Psoas muscle (tissue), 7 donors: ENCODE measurements at regions not wholly inside any gene's neighbourhood (a gene's known extent, or its start where the extent isn't known, plus 50 kb on each side); places are given as distances from the start of the nearest gene placed in this dataset.

ENCODE experiments used
- ATAC-seq, 4 donors: fragments of 200-7000 bp; cut with Tn5 transposase; one replicate each; pipeline ENCODE4 v1.9.1; 2020; ENCODE audit warnings: moderate library complexity in 3 of 4, mild to moderate bottlenecking in 2 of 4
- DNase-seq, 2 donors: peaks; one replicate each; pipeline ENCODE4 v3.0.0-alpha.2; 2020
- H3K27ac ChIP-seq: fragments of 200-600 bp; one replicate; pipeline ENCODE4 v1.8.0; 2022
- H3K27me3 ChIP-seq, 3 donors: fragments of 200-600 bp in 1 of 3; one replicate each; pipeline versions ENCODE4 v1.6.1 to v1.8.0; 2013 to 2022; ENCODE audit warnings: low read length in 2 of 3, mild to moderate bottlenecking in 2 of 3, moderate library complexity in 1 of 3; ENCODE audit not compliant: insufficient read depth in 3 of 3
- H3K36me3 ChIP-seq, 2 donors: fragments of 200-600 bp in 1 of 2; one replicate each; pipeline versions ENCODE4 v1.6.1 to v1.8.0; 2013 to 2022; ENCODE audit warnings: low read depth in 1 of 2, mild to moderate bottlenecking in 1 of 2, moderate library complexity in 1 of 2; ENCODE audit not compliant: insufficient read depth in 1 of 2
- H3K4me1 ChIP-seq: fragments of 200-600 bp; one replicate; pipeline ENCODE4 v1.8.0; 2022
- H3K4me3 ChIP-seq: fragments of 200-600 bp; one replicate; pipeline ENCODE4 v1.8.0; 2022; ENCODE audit warnings: mild to moderate bottlenecking
- H3K9me3 ChIP-seq: fragments of 200-600 bp; one replicate; pipeline ENCODE4 v1.8.0; 2022
- WGBS, 3 donors: extraction: QIAGEN DNeasy Blood & Tissue Kit; methylation state at CpG; one replicate each; pipeline versions ENCODE4 v1.1.6 to v1.1.7; 2013; 5-methylcytosine and 5-hydroxymethylcytosine counted together
- intact Hi-C, 2 donors: fragments of 100-400 bp; cut with DNase I; formaldehyde crosslinking; loops; one replicate each; pipeline versions ENCODE4 v1.11.0 to v1.14.2; 2022
- TF ChIP-seq, protein P1 (sequence below): fragments of 200-600 bp; IDR thresholded peaks from one replicate; pipeline ENCODE4 v1.8.0; 2022; ENCODE audit warnings: antibody characterized with exemption
- donor health status: healthy with polysubstance abuse.
- donor health status: DM: no; HTN: no; CAD: no; lungs with moderate emphysema.
- donor health status: Bipolar disorder and iron deficiency.
- donor health status: healthy.
- donor health status: DM: yes; HTN: yes; CAD: no.
- donor health status: DM: no; HTN: no; CAD: no.
- donor health status: DM: yes; HTN: yes; CAD: no.

DNA sequence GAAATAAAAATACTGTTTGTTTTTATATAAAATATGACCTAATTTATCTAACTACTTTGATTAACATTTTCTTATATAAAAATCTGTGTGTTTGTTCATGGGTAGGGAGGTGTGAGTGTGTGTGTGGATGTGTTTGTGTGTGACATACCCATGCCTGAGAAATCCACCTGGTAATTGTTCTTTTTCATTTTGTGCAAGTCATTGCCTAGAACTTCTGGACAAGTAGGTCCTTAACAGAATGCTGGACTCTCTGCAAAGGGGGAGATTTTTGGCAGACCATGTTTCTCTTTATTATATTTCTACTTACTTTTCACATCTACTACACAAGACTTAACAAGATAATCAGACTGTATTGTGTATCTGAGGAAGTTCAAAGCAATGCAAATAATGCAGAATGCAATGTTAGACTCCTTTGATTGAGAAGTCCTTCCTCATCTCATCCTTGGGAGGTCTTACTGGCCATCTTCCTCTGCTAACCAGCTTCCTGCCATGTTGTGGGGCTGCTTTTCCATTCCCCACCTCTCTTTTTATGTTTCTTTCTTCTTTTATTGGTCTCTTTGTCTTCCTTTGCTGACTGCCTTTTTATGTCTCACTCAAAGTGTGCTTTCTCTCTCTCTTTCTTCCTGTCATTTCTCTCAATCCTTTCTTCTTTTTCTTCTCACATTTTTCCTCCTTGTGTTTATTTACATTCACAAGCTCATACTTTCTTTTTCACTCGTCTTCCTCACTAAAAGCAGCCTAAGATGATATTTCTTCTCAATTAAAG, 1017.0 kb upstream of the CNTN5 start:
- 38 to 59% (median 48%) methylated on average over 1 of the region's 1 CpG for WGBS, 3 donors
- TF ChIP-seq, protein P1, sequence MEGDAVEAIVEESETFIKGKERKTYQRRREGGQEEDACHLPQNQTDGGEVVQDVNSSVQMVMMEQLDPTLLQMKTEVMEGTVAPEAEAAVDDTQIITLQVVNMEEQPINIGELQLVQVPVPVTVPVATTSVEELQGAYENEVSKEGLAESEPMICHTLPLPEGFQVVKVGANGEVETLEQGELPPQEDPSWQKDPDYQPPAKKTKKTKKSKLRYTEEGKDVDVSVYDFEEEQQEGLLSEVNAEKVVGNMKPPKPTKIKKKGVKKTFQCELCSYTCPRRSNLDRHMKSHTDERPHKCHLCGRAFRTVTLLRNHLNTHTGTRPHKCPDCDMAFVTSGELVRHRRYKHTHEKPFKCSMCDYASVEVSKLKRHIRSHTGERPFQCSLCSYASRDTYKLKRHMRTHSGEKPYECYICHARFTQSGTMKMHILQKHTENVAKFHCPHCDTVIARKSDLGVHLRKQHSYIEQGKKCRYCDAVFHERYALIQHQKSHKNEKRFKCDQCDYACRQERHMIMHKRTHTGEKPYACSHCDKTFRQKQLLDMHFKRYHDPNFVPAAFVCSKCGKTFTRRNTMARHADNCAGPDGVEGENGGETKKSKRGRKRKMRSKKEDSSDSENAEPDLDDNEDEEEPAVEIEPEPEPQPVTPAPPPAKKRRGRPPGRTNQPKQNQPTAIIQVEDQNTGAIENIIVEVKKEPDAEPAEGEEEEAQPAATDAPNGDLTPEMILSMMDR: no peak
- DNase-seq: no peak
- no peaks in the 10 kb centered on the region for H3K4me1 ChIP-seq
- no peak for ATAC-seq
- H3K9me3 ChIP-seq: no peaks in the 10 kb centered on the region
- intact Hi-C loops: no loop called here
- H3K4me3 ChIP-seq: no peak overlapping the region
- H3K27me3 ChIP-seq: no peaks in the 10 kb centered on the region
- no peak overlapping the region for H3K27ac ChIP-seq
- no peaks in the 10 kb centered on the region for H3K36me3 ChIP-seq

GRCh38 chr11:98007072-98007471, 1013.7 kb upstream of the CNTN5 start:
- H3K4me1 ChIP-seq: no peaks in the 10 kb centered on the region
- TF ChIP-seq, protein P1: no peak
- DNase-seq: no peak
- H3K27me3 ChIP-seq: no peaks in the 10 kb centered on the region
- H3K4me3 ChIP-seq: no peak overlapping the region
- ATAC-seq: no peak
- intact Hi-C loops: no loop called here
- no peaks in the 10 kb centered on the region for H3K9me3 ChIP-seq
- no peaks in the 10 kb centered on the region for H3K36me3 ChIP-seq
- WGBS, 3 donors: 91 to 94% (median 94%) methylated on average over 2 of the region's 2 CpGs
- H3K27ac ChIP-seq: no peak overlapping the region

DNA sequence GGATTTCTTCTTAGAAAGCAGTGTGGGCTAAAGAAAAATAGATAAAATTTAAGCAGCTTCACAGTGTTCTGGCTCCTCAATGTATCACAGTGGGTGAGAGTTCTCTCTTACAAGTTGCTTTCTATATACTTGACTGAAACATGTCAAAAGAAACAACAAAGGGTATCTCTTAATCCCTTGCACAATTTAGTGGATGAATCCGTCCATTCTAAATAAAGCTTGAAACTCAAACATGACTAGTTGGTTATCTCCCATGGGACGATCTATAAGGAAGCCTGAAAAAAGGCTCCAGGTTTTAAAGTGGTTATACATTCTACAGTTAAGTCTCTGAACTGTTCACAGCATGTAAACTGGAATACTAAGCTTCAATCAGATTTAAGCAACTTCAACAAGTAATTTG, 993.1 kb upstream of the CNTN5 start:
- no peak for DNase-seq
- Histone ChIP-seq H3K27me3 (no peaks in the 10 kb centered on the region), H3K9me3 (no peaks in the 10 kb centered on the region), H3K27ac (no peak overlapping the region), H3K36me3 (no peaks in the 10 kb centered on the region), H3K4me1 (no peaks in the 10 kb centered on the region), H3K4me3 (no peak overlapping the region)
- intact Hi-C loops: no loop called here
- TF ChIP-seq, protein P1: no peak
- 60 to 70% (median 62%) methylated on average over 2 of the region's 2 CpGs for WGBS, 3 donors
- no peak for ATAC-seq

GRCh38 chr11:98029832-98030231, 990.9 kb upstream of the CNTN5 start:
- H3K4me3 ChIP-seq: no peak overlapping the region
- intact Hi-C loops: no loop called here
- no peaks in the 10 kb centered on the region for H3K27me3 ChIP-seq
- no peak for DNase-seq
- no peak for ATAC-seq
- 62 to 86% (median 70%) methylated on average over 1 of the region's 1 CpG for WGBS, 3 donors
- H3K27ac ChIP-seq: no peak overlapping the region
- H3K4me1 ChIP-seq: no peaks in the 10 kb centered on the region
- H3K9me3 ChIP-seq: no peaks in the 10 kb centered on the region
- no peaks in the 10 kb centered on the region for H3K36me3 ChIP-seq
- TF ChIP-seq, protein P1: no peak

- intact Hi-C loops: no loop called here
- 70 to 75% (median 73%) methylated on average over 5 of the region's 5 CpGs for WGBS, 3 donors
- TF ChIP-seq, protein P1: no peak
- H3K4me1 ChIP-seq: no peaks in the 10 kb centered on the region
- H3K27ac ChIP-seq: no peak overlapping the region
- H3K36me3 ChIP-seq: no peaks in the 10 kb centered on the region
- H3K27me3 ChIP-seq: no peaks in the 10 kb centered on the region
- ATAC-seq: no peak
- DNase-seq: no peak
- H3K9me3 ChIP-seq: no peaks in the 10 kb centered on the region
- H3K4me3 ChIP-seq: no peak overlapping the region
Measured at GRCh38 chr11:98036810-98037209, 983.9 kb upstream of the CNTN5 start.
